ENCODE measurements at regions not wholly inside any gene's neighbourhood (a gene's known extent, or its start where the extent isn't known, plus 50 kb on each side); places are given as distances from the start of the nearest gene placed in this dataset.

GRCh38 chr2:34853646-34854045 is 1254.5 kb upstream of the FAM98A start:
- TF ChIP-seq CTCF (conservative IDR thresholded peaks at IDR 0.05; ENCODE audit: low read depth, low read length) (no peak), EZH2 (IDR thresholded peaks at IDR 0.05; ENCODE audit: borderline replicate concordance, low read depth, low read length, poor library complexity, severe bottlenecking) (no peak)
